ENCODE measurements at regions not wholly inside any gene's neighbourhood (a gene's known extent, or its start where the extent isn't known, plus 50 kb on each side); places are given as distances from the start of the nearest gene placed in this dataset.

DNA sequence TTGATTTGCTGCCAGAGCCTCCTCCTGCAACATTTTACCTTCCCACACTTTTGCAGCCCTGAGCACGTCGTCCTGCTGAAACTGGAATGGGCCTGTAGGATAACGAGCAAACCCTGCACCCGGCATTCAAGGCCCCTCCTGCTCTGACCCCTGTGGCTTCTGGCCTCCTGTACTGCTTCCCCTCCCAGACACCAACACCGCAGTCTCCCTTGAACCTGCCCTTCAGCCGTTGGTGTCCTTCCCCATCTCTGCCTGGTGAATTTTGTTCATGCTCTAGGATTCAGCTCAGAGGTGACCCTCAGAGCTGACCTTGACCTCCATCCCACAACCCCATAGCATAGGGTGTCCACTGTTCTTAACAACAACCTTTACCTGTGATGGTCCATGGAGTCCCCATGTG, 535.1 kb downstream of the MATN1 start:
- DNase-seq (ENCODE audit: low read depth) = no peak

- no peak for DNase-seq (ENCODE audit: low read depth)
Observed at GRCh38 chr1:30187413-30188023, 535.9 kb downstream of the MATN1 start.

DNA sequence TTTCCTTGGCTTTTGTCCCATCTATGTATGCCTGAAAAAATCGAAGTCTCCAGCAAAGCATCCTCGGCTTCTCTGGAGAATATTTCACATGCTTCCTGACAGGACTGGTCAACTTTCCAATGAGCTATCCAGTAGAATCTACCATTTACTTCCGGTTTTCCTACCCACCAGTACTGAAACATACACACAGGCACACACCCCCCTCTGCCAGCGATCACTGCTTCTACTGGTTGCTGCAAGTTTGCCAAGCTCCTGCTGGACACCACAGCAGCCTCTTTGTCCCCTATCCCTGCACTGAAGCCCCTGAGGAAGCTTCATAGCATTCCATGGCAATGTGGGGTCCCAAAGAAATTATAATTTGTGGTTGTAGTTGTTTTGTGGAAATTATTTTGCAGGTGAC, 536.8 kb downstream of the MATN1 start:
- no peak for DNase-seq (ENCODE audit: low read depth)

DNA sequence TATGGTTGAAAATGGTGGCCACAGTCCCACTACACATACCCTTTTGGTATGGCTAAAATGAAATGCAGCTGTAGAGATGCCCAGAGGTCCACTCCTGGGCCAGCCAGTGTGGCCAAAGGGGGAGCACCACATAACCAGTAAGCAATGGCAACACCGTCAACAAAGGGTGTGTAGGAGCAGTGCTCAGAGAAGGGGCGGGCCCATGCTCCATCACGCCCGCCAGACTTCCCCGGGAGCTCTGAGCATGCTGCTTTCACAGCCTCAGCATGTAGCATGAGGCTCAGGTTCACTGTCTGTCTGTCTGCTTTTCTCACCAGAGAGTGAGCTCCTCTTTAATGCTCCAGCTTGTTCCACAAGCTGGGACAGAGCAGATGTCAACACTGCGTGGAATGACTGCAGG, 537.6 kb downstream of the MATN1 start:
- DNase-seq (ENCODE audit: low read depth) = no peak

GRCh38 chr1:30185313-30185712, 538.1 kb downstream of the MATN1 start:
- no peak for DNase-seq (ENCODE audit: low read depth)

DNA sequence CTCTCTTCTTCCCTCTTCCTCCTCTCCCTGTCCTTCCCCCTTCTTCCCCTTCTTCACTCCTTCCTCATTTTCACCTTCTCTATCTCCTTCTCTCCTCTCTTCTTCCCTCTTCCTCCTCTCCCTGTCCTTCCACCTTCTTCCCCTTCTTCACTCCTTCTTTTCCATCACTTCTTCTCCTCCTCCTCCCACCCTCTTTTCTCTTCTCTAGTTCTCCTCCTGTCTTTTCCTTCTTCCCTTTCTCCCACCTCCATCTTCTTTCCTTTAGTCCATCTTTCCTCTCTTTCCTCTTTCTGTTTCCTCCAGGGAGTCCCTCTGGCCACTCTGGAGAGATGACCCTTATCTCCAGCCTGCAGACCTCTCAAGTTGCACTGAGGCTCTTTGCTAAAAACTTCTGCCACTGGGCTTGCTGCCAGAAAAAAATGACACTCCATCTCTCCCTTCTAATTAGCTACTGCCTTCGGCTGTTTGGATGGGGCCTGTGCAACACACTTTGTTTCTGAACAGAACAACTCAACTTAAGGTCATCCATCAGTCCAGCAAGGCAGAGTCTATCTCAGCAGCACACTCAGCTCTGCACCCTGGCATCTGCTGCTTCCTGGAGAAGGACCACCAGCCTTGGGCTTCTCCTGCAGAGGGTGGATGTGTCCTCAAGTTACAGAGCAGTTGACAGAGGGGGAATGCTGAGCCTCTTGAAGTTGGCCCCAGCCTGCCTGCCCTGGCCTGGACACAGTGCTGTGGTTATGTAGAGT, 538.8 kb downstream of the MATN1 start:
- no peak for DNase-seq (ENCODE audit: low read depth)

- DNase-seq (ENCODE audit: low read depth) = no peak
Observed at GRCh38 chr1:30183895-30184294, 539.5 kb downstream of the MATN1 start.

DNA sequence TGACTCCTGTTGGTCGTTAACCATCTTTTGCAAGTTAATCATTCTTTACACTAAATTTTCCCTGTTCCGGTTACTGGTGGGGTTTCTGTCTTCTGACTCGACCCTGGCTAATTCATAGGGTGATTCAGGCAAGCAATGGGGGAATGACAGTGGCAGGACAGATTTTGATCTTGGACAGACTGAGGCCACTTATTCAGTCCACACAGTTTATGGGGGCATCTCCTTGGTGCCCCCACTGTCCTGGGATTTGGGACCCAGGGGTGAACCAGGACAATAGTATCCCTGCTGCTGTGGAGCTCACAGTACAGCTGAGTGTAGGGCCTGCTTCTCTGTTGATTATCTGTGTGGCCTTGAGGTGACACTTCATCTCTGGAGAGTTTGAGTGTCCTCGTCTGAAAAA, 540.4 kb downstream of the MATN1 start:
- no peak for DNase-seq (ENCODE audit: low read depth)

DNA sequence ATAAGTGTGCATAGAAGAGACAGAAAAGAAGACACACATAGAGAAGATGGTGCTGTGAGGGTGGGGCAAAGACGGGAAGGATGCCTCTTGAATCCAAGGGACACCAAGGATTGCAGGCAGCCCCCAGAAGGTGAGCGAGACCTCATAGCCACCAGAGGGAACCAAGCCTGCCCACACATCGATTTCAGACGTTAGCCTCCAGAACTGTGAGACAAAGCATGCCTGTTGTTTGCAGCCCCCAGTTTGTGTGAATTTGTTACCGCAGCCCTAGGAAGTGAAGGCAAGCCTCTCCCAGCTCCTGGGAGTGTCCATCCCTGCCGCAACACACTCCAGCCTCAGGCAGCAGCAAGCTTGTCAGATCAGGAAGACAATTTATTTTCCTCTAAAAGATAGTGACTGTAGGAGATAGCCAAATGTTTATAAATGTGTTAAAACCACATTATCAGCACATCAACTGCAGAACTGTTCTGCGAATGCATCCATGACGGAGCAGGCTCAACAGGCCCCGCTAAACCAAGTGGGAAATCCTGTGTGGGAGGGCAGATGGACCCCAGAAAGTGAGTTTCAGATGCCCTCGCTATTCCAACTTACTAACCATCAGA, 543.3 kb downstream of the MATN1 start:
- DNase-seq (ENCODE audit: low read depth) = no peak

GRCh38 chr1:30176477-30176876, 546.9 kb downstream of the MATN1 start:
- DNase-seq (ENCODE audit: low read depth) = no peak

- DNase-seq (ENCODE audit: low read depth) = no peak
Observed at GRCh38 chr1:30174499-30174898, 548.9 kb downstream of the MATN1 start.

GRCh38 chr1:30173560-30173959, 549.8 kb downstream of the MATN1 start:
- DNase-seq (ENCODE audit: low read depth) = no peak

DNA sequence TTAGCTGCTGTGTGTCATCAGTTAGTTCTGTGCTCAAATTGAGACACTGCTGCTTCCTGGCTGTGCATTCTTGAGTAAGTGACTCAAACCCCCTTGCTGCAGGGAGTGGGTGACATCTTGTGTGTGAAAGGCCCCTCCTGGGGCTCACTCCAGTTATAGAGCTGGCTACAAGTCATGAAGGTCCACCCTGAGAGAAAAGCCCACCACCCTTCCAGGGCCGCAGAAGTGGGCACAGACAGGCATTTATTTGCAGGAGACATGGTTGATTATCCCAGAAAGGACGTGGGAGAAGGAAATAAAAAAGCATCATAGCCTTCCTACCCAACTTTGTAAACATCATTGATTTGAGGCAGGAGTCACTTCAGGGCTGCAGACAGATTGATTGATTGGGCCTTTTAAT, 550.6 kb downstream of the MATN1 start:
- no peak for DNase-seq (ENCODE audit: low read depth)

GRCh38 chr1:30172299-30172694, 551.1 kb downstream of the MATN1 start:
- no peak for DNase-seq (ENCODE audit: low read depth)

GRCh38 chr1:30171537-30172298, 551.7 kb downstream of the MATN1 start:
- no peak for DNase-seq (ENCODE audit: low read depth)

- DNase-seq (ENCODE audit: low read depth) = no peak
Observed at GRCh38 chr1:30169269-30169668, 554.1 kb downstream of the MATN1 start.

DNA sequence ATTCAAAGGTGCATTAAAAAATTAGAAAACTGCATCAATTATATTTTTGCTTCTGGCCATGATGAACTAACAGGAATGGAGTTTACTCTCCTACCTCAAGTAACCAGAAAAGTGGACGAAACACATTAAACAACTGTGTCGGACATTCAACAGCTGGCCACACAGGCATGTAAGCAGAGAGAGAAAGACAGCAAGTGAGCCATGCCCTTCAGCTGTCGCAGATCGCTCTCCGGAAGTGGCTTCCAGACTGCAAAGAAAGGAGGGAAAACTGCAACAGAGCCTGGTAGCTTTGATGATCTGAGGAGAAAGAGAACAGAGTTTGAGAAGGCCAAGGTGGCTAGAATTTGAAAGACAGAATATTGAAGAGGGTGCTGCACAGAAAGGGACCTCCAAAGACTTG, 557.2 kb downstream of the MATN1 start:
- no peak for DNase-seq (ENCODE audit: low read depth)

GRCh38 chr1:30165116-30165515, 558.3 kb downstream of the MATN1 start:
- no peak for DNase-seq (ENCODE audit: low read depth)

DNA sequence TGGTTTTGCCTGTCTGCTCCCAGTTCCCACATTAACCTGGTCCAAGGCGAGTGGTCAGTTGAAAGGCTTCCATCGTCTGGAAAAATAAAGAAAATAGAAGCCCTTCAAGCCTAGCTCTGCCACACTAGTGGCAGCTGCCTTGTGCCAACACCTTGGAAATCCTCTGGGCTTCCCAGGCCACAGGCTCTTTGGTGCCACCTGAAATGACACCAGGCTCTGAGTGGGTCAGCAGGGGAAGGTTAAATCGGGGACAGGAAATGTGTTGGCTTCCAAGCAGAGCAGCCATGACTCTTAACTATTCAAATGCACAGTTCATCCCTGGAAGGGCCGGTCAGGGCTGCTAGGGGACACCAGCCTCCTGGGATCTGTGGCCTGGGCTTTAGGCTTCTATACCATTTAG, 558.7 kb downstream of the MATN1 start:
- no peak for DNase-seq (ENCODE audit: low read depth)

GRCh38 chr1:30162565-30162964, 560.8 kb downstream of the MATN1 start:
- no peak for DNase-seq (ENCODE audit: low read depth)

DNA sequence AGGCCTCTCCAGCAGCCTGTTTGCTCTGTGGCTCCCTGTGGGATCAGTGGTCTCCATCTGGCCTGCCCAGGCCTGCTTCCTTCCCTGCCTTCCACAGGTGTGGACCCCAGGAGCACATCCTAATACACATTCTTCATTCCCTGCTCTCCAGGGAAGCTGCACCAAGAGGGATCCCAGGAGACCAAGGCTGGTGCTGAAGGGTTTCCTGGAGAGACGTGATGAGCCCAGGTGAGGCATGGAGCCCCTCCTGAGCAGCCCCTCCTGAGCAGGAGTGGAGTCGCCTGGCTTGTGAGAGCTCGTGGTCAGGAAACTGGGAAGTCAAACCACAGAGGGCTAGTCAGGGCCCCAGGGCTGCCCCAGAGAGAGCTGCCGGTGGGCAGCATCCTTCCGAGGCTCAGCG, 561.4 kb downstream of the MATN1 start:
- DNase-seq (ENCODE audit: low read depth) = no peak

- DNase-seq (ENCODE audit: low read depth) = no peak
Observed at GRCh38 chr1:30160999-30161689, 562.2 kb downstream of the MATN1 start.

All from LHCN-M2 (cell line).